HAP-1 (cell line): ENCODE measurements at regions not wholly inside any gene's neighbourhood (a gene's known extent, or its start where the extent isn't known, plus 50 kb on each side); places are given as distances from the start of the nearest gene placed in this dataset.

ENCODE experiments used
- DNase-seq, 2 experiments: peaks; one replicate each; pipeline ENCODE4 v3.0.0-alpha.2; 2016 to 2020; ENCODE audit warnings: low spot score in 2 of 2
- H3K27me3 ChIP-seq: fragments of 250-450 bp; sonication (Bioruptor Pico); 2 replicates; pipeline ENCODE4 v1.5.1; 2020; ENCODE audit warnings: low read depth, mild to moderate bottlenecking, moderate library complexity
- H3K36me3 ChIP-seq: fragments of 250-450 bp; sonication (Bioruptor Pico); replicated peaks from 2 replicates; pipeline ENCODE4 v1.5.1; 2020; ENCODE audit warnings: mild to moderate bottlenecking
- H3K4me1 ChIP-seq: fragments of 250-450 bp; sonication (Bioruptor Pico); 2 replicates; pipeline ENCODE4 v1.5.1; 2020; ENCODE audit warnings: mild to moderate bottlenecking
- H3K4me3 ChIP-seq: fragments of 250-450 bp; sonication (Bioruptor Pico); 2 replicates; pipeline ENCODE4 v1.5.1; 2020; ENCODE audit warnings: mild to moderate bottlenecking, moderate library complexity
- H3K9me3 ChIP-seq: fragments of 250-450 bp; sonication (Bioruptor Pico); 2 replicates; pipeline ENCODE4 v1.5.1; 2020; ENCODE audit warnings: mild to moderate bottlenecking, moderate library complexity
- in situ Hi-C: fragments of 300-500 bp; cut with MboI; formaldehyde crosslinking; loops from 3 replicates; pipeline ENCODE4 v1.14.3; 2020; ENCODE audit warnings: low sequenced_read_pairs, inconsistent platforms, mixed read lengths

DNA sequence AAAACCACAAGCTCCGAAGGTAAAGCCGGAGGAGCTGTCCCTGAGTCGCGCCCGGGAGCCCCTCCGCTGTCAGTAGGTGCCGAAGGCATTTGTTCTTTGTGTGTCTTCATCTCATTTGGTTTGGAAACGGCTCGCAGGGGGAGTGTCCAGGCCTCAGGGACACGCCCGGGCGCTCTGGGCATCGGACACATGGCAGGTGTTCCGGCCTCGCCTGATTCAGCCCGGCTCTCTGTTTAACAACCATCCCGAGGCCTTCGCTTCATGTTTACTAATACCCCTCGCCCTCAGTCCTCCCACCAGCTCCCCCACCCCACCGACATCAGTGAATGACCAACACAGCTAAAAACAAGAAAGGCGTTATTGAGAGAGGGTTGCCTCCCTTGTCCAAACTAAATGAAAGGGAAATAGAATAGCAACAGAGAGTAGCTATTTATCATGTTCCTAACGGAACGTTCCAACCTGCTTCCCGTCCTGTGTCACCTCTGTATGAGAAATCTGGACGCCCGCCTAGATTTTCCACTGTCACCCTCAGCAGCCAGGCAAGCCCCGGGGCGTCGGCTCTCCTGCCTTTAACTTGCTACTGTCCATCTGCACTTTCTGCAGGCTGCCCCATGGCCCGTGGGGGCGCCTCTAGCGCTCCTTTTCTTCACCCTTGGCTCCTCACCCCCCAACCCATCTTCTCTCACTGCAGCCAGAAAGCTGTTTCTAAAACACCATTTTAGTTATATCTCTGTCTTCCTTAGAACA is 73.9 kb downstream of the MYCN start:
- in situ Hi-C loops, result no loop called here
- H3K4me1 ChIP-seq, result no peaks in the 10 kb centered on the region
- H3K36me3 ChIP-seq, result no peaks in the 10 kb centered on the region
- peak in 1 of 2 experiments; percentile 17 for DNase-seq
- no peak overlapping the region for H3K4me3 ChIP-seq
- peaks cover 20% of the 10 kb centered on the region for H3K27me3 ChIP-seq
- H3K9me3 ChIP-seq, result no peaks in the 10 kb centered on the region

DNA sequence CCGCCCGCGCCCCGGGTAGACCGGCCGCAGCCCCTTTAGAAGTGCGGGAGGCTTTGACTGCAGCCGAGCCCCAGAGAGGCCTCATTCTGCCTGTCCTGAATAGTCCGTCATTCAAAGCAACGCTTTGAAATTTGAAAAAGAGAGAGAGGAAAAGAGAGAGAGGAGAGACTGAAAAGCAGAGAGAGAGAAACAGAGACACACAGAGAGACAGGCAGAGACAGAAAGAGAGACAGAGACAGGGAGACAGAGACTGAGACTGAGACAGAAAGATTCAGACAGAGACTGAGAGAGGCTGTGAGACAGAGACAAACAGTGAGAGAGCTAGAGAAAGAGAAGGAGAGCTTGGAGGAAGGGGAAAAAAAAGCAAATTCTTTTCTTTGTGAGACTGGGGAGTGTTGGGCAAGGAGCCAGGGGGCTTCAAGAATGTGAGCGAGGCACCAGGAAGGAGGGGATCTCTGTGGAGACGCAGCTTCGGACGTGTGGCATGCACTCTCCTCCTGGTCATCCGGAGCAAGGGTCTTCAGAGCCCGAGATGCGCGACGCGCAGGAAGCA is 73.1 kb downstream of the MYCN start:
- no peaks in the 10 kb centered on the region for H3K4me1 ChIP-seq
- H3K4me3 ChIP-seq, result no peak overlapping the region
- H3K27me3 ChIP-seq, result peaks cover 20% of the 10 kb centered on the region
- H3K36me3 ChIP-seq, result no peaks in the 10 kb centered on the region
- DNase-seq, result peak in 1 of 2 experiments; percentile 22
- in situ Hi-C loops, result no loop called here
- no peaks in the 10 kb centered on the region for H3K9me3 ChIP-seq

DNA sequence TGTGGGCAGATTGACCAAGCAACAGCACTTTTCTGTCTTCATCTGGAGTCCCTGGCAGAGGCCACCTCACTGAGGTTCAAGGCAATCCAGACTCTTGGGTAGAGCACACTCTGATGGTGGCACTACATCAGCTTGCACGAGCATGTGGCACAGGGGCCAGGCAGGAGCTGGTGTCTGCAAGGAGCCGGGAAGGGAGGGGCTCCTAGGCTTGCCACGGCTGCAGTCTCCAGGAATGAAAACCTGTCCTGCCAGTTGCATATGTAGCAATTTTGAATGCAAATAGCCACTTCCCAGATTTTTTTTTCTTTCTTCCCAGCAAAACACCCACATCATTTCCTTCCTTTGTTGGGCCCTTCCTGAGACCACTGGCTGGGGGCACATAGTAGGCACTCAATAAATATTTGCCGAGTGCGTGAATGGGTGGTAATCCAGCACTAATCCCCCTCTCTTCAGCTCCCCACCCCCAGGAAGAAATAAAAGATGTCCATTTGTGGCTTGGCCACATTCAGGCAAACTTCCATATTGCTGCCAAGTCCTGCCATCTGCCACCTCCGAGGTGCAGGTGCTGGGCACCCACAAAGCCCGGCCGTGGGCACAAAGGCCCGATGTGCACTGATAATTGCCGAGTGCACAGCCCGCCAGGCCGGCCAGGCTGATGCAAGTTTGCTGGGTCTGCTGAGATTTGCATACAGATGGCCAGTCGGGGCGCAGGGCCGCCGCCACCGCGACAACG is 72.4 kb downstream of the MYCN start:
- in situ Hi-C loops, result no loop called here
- DNase-seq, result peak in 1 of 2 experiments; percentile 17
- Histone ChIP-seq H3K4me3 (no peak overlapping the region), H3K36me3 (no peaks in the 10 kb centered on the region), H3K27me3 (peaks cover 20% of the 10 kb centered on the region), H3K9me3 (no peaks in the 10 kb centered on the region), H3K4me1 (no peaks in the 10 kb centered on the region)

DNA sequence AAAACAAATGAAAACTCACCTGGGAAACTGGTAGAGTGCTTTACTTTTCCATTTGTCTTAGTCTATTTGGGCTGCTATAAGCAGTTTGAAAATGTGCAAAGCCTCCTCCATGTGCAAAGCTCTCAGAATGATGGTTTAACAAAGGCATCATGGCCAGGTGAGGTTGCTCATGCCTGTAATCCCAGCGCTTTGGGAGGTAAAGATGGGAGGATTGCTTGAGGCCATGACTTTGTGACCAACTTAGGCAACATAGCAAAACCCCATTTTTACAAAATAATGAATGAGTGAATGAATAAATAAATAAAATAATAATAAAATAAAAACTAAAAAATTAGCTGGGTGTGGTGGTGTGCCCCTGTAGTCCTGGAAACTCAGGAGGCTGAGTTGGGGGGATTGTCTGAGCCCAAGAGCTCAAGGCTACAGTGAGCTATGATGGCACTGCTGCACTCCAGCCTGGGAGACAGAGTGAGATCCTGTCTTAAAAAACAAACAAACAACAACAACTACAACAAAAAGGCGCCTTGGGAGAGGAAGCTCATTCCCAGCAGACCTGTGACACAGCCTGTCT is 71.8 kb downstream of the MYCN start:
- no peak overlapping the region for H3K4me3 ChIP-seq
- no peaks in the 10 kb centered on the region for H3K4me1 ChIP-seq
- H3K36me3 ChIP-seq, result no peaks in the 10 kb centered on the region
- in situ Hi-C loops, result no loop called here
- DNase-seq, result no peak
- H3K27me3 ChIP-seq, result peaks cover 19% of the 10 kb centered on the region
- H3K9me3 ChIP-seq, result no peaks in the 10 kb centered on the region

DNA sequence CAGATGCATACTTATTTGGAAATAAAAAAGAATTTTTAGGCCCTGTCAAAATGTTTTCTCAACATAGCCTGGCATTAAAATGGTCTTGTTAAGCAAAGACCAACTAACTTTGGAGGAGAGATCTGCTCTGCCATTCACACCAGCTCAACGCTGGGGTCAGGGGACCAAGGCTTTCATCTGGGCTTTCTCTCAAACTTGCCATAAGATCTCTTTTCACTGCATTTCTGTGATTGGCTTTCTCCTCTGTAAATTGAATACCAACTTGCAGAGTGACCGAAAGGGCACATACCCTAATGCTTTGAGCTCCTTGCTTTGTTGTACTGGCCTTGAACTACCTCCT is 71.2 kb downstream of the MYCN start:
- peaks cover 14% of the 10 kb centered on the region for H3K27me3 ChIP-seq
- H3K9me3 ChIP-seq, result no peaks in the 10 kb centered on the region
- in situ Hi-C loops, result no loop called here
- no peaks in the 10 kb centered on the region for H3K36me3 ChIP-seq
- DNase-seq, result no peak
- no peaks in the 10 kb centered on the region for H3K4me1 ChIP-seq
- H3K4me3 ChIP-seq, result no peak overlapping the region

DNA sequence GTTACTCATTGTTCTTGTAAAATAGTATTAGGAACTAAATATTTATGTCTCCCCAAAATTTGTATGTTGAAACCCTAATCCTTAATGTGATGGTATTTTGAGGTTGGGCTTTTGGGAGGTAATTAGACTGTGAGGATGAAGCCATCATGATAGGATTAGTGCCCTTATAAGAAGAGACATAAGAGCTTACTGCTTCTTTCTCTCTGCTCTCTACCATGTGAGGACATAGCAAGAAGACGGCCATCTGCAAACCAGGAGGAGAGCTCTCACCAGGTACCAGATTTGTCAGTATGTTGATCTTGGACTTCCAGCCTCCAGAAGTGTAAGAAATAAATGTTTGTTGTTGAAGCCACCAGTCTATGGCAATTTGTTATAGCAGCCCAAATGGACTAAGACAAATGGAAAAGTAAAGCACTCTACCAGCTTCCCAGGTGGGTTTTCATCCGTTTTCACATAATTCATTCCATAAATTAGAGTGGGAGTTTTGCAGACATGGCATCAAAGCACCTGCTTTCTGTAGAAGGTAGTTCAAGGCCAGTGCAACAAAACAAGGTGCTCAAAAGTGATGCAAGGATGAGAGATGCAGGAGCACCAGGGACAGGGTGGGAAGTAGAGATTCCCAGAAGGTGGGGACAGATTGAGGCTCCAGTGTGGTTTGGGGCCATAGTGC is 70.7 kb downstream of the MYCN start:
- no peak for DNase-seq

DNA sequence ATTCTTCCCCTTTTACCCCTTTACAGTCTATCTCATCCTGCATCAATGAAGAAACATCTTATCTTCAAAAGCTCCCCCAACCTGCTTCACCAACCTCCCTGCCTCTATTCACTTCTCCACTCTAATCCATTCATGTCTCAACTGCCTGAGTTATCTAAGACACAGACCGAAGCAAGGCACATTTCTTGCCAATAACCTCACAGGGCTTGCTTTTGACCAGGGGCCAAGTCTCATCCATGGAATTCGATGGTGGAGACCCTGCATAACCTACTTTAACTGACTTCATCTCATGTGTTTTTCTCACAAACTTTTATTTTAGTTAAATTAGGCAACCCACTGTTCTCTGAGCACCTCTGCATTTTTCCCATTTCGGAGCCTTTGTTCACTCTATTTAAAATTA is 69.7 kb downstream of the MYCN start:
- peaks cover 14% of the 10 kb centered on the region for H3K27me3 ChIP-seq
- no peak overlapping the region for H3K4me3 ChIP-seq
- in situ Hi-C loops, result no loop called here
- H3K4me1 ChIP-seq, result no peaks in the 10 kb centered on the region
- DNase-seq, result no peak
- no peaks in the 10 kb centered on the region for H3K36me3 ChIP-seq
- no peaks in the 10 kb centered on the region for H3K9me3 ChIP-seq

More for the DNA sequence above, 70.7 kb downstream of the MYCN start:
- Histone ChIP-seq H3K4me3 (no peak overlapping the region), H3K9me3 (no peaks in the 10 kb centered on the region), H3K36me3 (no peaks in the 10 kb centered on the region), H3K27me3 (peaks cover 14% of the 10 kb centered on the region), H3K4me1 (no peaks in the 10 kb centered on the region)
- in situ Hi-C loops, result no loop called here

DNA sequence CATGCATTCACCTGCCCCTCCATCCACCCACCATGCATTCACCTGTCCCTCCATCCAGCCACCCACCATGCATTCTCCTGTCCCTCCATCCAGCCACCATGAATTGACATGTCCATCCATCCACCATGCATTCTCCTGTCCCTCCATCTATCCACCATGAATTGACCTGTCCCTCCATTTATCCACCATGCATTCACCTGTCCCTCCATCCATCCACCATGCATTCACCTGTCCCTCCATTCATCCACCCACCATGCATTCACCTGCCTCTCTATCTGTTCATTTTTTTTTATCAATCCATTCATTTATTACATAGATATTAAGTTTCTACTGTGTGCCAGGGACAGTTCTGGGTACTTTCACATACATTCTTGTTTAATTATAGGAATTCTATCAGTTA is 69.2 kb downstream of the MYCN start:
- H3K4me3 ChIP-seq, result no peak overlapping the region
- H3K27me3 ChIP-seq, result peaks cover 11% of the 10 kb centered on the region
- no peaks in the 10 kb centered on the region for H3K36me3 ChIP-seq
- H3K9me3 ChIP-seq, result no peaks in the 10 kb centered on the region
- DNase-seq, result no peak
- in situ Hi-C loops, result no loop called here
- H3K4me1 ChIP-seq, result no peaks in the 10 kb centered on the region

DNA sequence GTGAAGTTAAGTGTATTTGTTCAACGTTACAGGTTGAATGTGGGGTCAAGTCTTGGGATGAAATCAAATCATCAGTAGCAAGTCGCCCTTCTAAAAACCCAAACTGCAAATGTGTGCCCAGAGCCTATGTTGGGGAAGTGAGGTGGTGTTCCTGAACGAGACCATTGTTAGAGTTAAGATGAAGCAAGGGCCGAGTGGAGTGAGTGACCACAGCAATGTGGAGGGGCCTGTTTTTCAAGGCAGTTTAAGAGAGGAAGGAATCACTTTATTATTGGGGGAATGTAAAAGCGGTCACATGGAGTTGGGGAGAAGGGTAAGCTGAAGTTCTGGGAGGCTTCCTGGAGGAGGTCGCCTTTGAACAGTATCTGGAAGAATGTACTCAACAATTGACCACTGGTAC is 68.5 kb downstream of the MYCN start:
- no peaks in the 10 kb centered on the region for H3K4me1 ChIP-seq
- DNase-seq, result no peak
- peaks cover 7% of the 10 kb centered on the region for H3K27me3 ChIP-seq
- no peaks in the 10 kb centered on the region for H3K9me3 ChIP-seq
- in situ Hi-C loops, result no loop called here
- H3K36me3 ChIP-seq, result no peaks in the 10 kb centered on the region
- no peak overlapping the region for H3K4me3 ChIP-seq

DNA sequence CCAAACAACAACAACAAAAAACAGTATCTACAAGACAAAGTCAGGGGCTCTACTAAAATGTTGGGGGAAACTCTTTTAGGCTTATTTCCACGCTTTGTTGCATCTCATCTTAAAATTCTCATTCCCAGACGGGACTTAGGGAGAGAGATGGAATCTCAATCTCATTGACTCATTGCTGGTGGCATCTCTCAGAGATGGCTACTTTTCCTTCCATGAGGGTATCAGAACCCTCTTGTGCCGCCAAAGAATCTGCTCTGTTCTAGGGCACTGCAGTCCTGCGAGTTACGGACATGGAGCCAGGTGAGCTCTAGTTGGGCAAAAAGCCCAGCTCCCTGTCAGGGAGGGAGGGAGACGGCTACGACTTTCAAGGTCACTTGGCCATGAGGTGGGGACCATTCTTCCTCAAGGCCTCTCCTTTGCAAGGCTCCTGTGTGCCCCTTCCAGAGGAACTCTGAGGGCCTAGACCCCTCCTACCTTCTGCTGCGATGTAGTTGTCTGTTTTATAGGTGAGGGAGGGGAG is 68.0 kb downstream of the MYCN start:
- Histone ChIP-seq H3K4me1 (no peaks in the 10 kb centered on the region), H3K9me3 (no peaks in the 10 kb centered on the region), H3K4me3 (no peak overlapping the region), H3K36me3 (no peaks in the 10 kb centered on the region), H3K27me3 (peaks cover 3% of the 10 kb centered on the region)
- no peak for DNase-seq
- in situ Hi-C loops, result no loop called here

DNA sequence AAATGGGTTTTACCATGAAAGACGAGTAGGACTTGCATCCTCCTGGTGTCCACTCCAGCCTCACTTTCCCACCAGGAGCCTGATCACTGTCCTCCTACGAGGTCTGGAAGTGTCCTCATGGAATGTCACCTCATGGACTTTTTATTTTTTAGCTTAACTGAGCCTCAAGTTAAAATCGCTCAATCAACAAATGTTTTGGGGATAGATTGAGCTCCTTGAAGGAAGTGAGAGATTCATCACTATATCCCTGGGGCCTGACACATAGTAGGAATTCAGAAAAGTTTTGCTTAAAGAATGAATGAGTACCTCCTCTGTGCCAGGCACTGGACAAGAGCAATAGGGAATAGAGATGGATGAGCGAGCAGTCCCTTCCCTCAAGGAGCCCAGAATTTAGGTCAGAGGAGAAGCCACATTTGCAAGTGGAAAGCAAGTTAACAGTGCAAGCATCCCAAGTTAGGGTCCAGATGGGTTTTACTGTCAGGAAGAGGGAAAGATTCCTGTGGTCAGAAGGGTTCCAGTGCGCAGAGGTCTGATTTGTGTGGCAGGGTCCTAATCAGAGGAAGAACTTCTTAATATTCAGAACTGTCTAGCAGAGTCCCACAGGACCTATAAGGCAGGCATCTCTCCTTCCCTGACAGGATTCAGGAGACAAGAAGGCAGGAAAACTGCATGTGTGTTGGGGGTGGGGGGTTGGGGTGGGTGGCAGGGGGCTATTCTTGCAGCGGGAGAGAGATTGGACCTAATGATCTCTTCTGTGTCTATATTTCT is 67.0 kb downstream of the MYCN start:
- in situ Hi-C loops, result no loop called here
- H3K27me3 ChIP-seq, result peaks cover 3% of the 10 kb centered on the region; the same call in 1 of the 2 replicates
- no peak for DNase-seq
- no peaks in the 10 kb centered on the region for H3K4me1 ChIP-seq
- no peak overlapping the region for H3K4me3 ChIP-seq
- H3K36me3 ChIP-seq, result no peaks in the 10 kb centered on the region
- no peaks in the 10 kb centered on the region for H3K9me3 ChIP-seq

DNA sequence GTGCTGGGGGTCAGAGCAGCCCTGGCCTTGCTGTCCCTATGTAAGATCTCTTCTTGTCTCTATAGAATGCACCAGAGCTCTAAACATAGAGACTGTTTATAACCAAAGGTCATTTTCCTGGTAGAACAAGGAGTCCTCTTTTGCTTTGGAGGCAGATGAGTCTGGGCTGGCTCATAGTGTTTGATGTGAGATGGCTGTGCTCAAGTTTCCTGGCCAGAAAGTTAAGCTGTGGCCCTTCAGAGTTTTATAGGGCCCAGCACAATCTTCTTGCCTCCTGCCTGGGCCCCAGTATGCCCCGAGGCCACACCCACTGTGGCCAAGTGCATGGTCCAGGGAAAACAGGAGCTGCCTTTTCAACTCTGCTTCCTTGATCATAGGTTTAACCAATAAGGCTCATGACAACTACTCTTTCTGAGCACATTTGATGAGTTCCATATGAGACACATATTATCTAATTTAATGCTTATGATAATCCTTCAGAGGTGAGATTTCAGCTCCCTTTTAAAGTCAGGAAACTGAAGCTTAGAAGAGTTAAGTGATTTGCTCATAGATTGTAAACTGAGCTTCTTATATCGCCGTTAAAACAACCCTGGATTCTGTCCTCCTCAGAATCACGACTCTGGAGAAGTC is 66.3 kb downstream of the MYCN start:
- Histone ChIP-seq H3K4me1 (no peaks in the 10 kb centered on the region), H3K36me3 (no peaks in the 10 kb centered on the region), H3K27me3 (peaks cover 3% of the 10 kb centered on the region; the same call in 1 of the 2 replicates), H3K9me3 (no peaks in the 10 kb centered on the region), H3K4me3 (no peak overlapping the region)
- in situ Hi-C loops, result no loop called here
- no peak for DNase-seq
